WERI-Rb-1 (cell line): ENCODE measurements at regions not wholly inside any gene's neighbourhood (a gene's known extent, or its start where the extent isn't known, plus 50 kb on each side); places are given as distances from the start of the nearest gene placed in this dataset.

Experiments used
- DNase-seq: peaks from one replicate; pipeline ENCODE4 v3.0.0-alpha.2; 2020
- H3K27ac ChIP-seq: fragments of 250-450 bp; sonication (Bioruptor Pico); 2 replicates; pipeline ENCODE4 v1.5.1; 2020; ENCODE audit warnings: mild to moderate bottlenecking, moderate library complexity
- H3K27me3 ChIP-seq: fragments of 250-450 bp; sonication (Bioruptor Pico); 2 replicates; pipeline ENCODE4 v1.5.1; 2021; ENCODE audit warnings: mild to moderate bottlenecking, low read depth, moderate library complexity; ENCODE audit not compliant: insufficient read depth, severe bottlenecking
- H3K36me3 ChIP-seq: fragments of 250-450 bp; sonication (Bioruptor Pico); 2 replicates; pipeline ENCODE4 v1.5.1; 2020; ENCODE audit warnings: mild to moderate bottlenecking, moderate library complexity
- H3K4me3 ChIP-seq: 2 replicates; pipeline ENCODE4 v1.5.1; 2011; ENCODE audit warnings: low read depth, mild to moderate bottlenecking, control low read depth, low read length
- H3K9me3 ChIP-seq: fragments of 250-450 bp; sonication (Bioruptor Pico); 2 replicates; pipeline ENCODE4 v1.5.1; 2021; ENCODE audit warnings: mild to moderate bottlenecking, moderate library complexity; ENCODE audit not compliant: severe bottlenecking
- CTCF ChIP-seq: IDR thresholded peaks from 2 replicates; pipeline ENCODE4 v1.5.1; 2011; ENCODE audit warnings: low read depth, mild to moderate bottlenecking, control low read depth, inconsistent platforms, low read length

- no peak for DNase-seq
- no peaks in the 10 kb centered on the region for H3K9me3 ChIP-seq
- no peak for TF ChIP-seq CTCF
These were observed 58.7 kb upstream of the KDR start for GRCh38 chr4:55183926-55184599.

DNA sequence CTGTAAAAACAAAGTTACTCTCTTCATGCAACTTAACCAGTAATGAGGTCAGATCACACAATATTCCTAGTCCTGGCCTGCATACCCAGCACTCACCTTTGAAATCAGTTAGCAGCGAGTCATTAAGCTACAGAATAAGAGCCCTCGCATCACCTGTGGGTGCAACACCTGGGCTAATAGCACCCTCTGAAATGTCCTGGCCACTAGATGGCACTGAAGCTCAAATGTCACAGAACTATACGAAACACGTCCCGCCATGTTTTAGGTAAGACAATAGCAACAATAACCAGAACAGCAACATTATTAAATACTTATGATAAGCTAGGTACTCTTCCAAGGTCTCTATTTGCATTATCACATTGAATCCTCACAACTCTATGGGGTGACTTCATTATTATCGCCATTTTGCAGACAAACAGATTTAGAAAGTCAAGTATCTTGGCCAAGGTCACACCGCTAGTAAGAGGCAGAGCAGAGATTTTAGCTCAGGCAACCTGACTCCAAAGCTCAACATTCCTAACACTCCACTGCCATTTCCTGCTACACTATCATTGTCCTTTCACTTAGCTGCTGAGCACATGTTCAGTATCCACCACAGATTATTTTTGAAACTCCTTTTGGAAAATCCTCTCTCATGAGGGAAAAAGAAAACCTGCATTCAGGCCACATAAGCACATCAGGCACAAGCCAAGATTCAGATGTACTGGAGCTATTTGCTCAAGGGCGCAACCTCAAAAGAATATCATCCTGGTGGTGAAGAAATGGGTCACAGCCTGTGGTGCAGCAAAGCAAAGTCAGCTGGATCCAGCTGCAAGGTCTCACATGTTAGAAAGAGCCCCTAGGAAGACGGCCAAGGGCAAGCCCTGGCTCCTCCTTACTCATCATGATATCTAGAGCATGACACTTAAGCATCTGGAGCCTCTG, 59.5 kb upstream of the KDR start:
- Histone ChIP-seq H3K36me3 (no peaks in the 10 kb centered on the region), H3K27me3 (peaks cover 28% of the 10 kb centered on the region), H3K27ac (no peak overlapping the region), H3K9me3 (no peaks in the 10 kb centered on the region), H3K4me3 (no peak overlapping the region)
- peak; percentile 43 for DNase-seq
- peak; percentile 62 for TF ChIP-seq CTCF

More at GRCh38 chr4:55183926-55184599, 58.7 kb upstream of the KDR start:
- Histone ChIP-seq H3K4me3 (no peak overlapping the region), H3K27me3 (peaks cover 28% of the 10 kb centered on the region), H3K36me3 (no peaks in the 10 kb centered on the region), H3K27ac (no peak overlapping the region)

DNA sequence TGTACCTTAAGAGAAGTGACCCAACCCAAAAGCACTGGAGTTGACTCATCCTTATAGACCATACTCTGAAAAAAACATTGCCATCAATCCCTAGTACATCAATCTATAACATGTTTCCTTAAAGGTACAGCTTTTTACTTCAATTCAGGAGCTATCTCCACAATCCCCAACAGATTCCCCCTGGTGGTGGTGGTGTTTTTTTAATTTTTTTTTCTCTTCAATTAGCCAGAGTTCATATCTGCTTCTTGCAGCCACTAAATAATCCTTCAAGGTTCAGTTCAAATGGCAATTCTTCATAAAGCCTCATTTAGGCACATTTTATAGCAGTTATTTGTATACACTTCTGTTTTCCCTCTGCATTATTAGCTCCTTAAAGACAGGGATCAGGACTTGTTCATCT, 60.7 kb upstream of the KDR start:
- Histone ChIP-seq H3K27ac (no peak overlapping the region), H3K9me3 (no peaks in the 10 kb centered on the region), H3K4me3 (no peak overlapping the region), H3K27me3 (peaks cover 26% of the 10 kb centered on the region), H3K36me3 (no peaks in the 10 kb centered on the region)
- TF ChIP-seq CTCF: no peak
- no peak for DNase-seq

DNA sequence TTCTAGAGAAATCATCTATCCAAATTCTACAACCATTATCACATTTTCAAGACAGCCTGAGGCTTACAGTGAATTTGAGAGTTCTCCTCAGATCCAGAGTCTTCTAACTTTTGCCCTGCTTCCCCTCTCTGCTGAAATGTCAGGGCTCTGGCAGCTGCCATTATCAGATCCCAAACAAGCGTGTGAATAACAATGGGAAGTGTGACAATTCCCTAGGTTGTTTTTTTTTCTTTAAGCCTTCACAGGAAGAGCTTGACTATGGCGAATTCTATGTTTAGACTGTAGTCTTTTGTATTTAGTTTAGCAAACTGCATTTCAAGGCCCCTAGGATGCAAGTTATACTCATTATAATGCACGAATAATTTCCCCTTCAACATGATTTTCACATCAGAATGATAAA, 61.3 kb upstream of the KDR start:
- no peak overlapping the region for H3K27ac ChIP-seq
- H3K4me3 ChIP-seq: no peak overlapping the region
- TF ChIP-seq CTCF: no peak
- no peak for DNase-seq
- peaks cover 22% of the 10 kb centered on the region for H3K27me3 ChIP-seq
- H3K9me3 ChIP-seq: no peaks in the 10 kb centered on the region
- H3K36me3 ChIP-seq: no peaks in the 10 kb centered on the region

DNA sequence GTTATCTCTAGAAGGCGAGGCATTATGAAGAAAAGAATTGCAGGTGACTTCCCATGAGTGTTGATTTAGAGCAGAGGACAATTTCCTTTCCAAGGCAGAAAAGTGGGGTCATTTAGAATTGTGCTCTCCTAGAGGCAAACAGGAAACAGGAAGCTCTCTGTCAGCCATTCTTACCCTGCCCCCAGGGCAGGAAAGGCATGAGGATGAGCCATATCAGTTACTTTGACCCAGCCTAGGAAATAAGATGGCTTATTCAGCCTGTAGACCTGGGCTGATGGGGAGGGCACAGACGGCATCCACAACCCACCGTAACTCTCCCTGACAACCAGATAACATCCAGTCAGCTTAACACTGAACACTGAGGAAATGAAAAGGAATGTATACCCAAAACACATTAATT, 88.8 kb upstream of the KDR start:
- H3K4me3 ChIP-seq: no peak overlapping the region
- TF ChIP-seq CTCF: no peak
- no peak overlapping the region for H3K27ac ChIP-seq
- H3K27me3 ChIP-seq: no peaks in the 10 kb centered on the region
- H3K36me3 ChIP-seq: no peaks in the 10 kb centered on the region
- H3K9me3 ChIP-seq: no peaks in the 10 kb centered on the region
- no peak for DNase-seq
